ENCODE measurements at regions not wholly inside any gene's neighbourhood (a gene's known extent, or its start where the extent isn't known, plus 50 kb on each side); places are given as distances from the start of the nearest gene placed in this dataset.

- Mint-ChIP-seq H3K9me3 (ENCODE audit: insufficient read depth) (no peaks in the 10 kb centered on the region), H3K27ac (no peak overlapping the region), H3K4me3 (no peak overlapping the region), H3K4me1 (no peaks in the 10 kb centered on the region), H3K27me3 (no peaks in the 10 kb centered on the region)
- intact Hi-C loops (cut with micrococcal nuclease): no loop called here
- Histone ChIP-seq H4K20me1 (ENCODE audit: control insufficient read depth, insufficient read depth, low read length, poor library complexity, severe bottlenecking) (no peaks in the 10 kb centered on the region), H3K9me3 (ENCODE audit: control extremely low read depth in 1 of 3, control insufficient read depth in 2 of 3, insufficient read depth in 1 of 3, low read length in 2 of 3) (no peaks in the 10 kb centered on the region), H2AFZ (ENCODE audit: insufficient read depth, low read depth, low read length, poor library complexity, severe bottlenecking) (no peak overlapping the region), H3K27me3 (replicated peaks in 1 of 4; ENCODE audit: control extremely low read depth in 1 of 4, control insufficient read depth in 3 of 4, insufficient read depth in 4 of 4, low read length in 3 of 4) (no peaks in the 10 kb centered on the region), H3K4me2 (replicated peaks; ENCODE audit: low read depth, low read length, poor library complexity, severe bottlenecking) (no peak overlapping the region), H3K36me3 (replicated peaks in 1 of 2; ENCODE audit: control extremely low read depth in 1 of 2, control insufficient read depth in 1 of 2, extremely low read depth in 1 of 2, insufficient read depth in 2 of 2, low read length in 1 of 2) (no peaks in the 10 kb centered on the region), H3K27ac (ENCODE audit: low read length in 2 of 2) (no peak overlapping the region), H3K9ac (ENCODE audit: low read length) (no peak overlapping the region), H3K79me2 (ENCODE audit: control insufficient read depth, insufficient read depth, low read length) (no peaks in the 10 kb centered on the region), H3K4me3 (ENCODE audit: control extremely low read depth in 1 of 5, extremely low read depth in 1 of 5, insufficient read depth in 1 of 5, low read depth in 2 of 5, low read length in 4 of 5) (no peak overlapping the region), H3K4me1 (ENCODE audit: control insufficient read depth in 2 of 2, insufficient read depth in 2 of 2, low read length in 2 of 2) (no peaks in the 10 kb centered on the region)
- 94% methylated on average over 3 of the region's 7 CpGs for WGBS (ENCODE audit: insufficient coverage)
- DNase-seq (no peak), ATAC-seq (ENCODE audit: low read depth) (no peak)
- ChIA-PET POLR2A (no interaction called here), CTCF (no interaction called here)
- no peak for TF ChIP-seq EZH2 (IDR thresholded peaks at IDR 0.05; ENCODE audit: borderline replicate concordance, insufficient read depth, low read depth, low read length, poor library complexity, severe bottlenecking)
- TF ChIP-seq CTCF (IDR thresholded peaks at IDR 0.05): no peak
Measured at GRCh38 chr2:142718576-142719155, 158.8 kb upstream of the KYNU start.

GRCh38 chr2:142716463-142717242, 160.8 kb upstream of the KYNU start:
- Mint-ChIP-seq H3K27me3 (peaks cover 5% of the 10 kb centered on the region), H3K27ac (no peak overlapping the region), H3K9me3 (ENCODE audit: insufficient read depth) (no peaks in the 10 kb centered on the region), H3K4me1 (no peaks in the 10 kb centered on the region), H3K4me3 (no peak overlapping the region)
- TF ChIP-seq EZH2 (IDR thresholded peaks at IDR 0.05; ENCODE audit: borderline replicate concordance, insufficient read depth, low read depth, low read length, poor library complexity, severe bottlenecking): no peak
- no peak for TF ChIP-seq CTCF (IDR thresholded peaks at IDR 0.05)
- Histone ChIP-seq H3K79me2 (ENCODE audit: control insufficient read depth, insufficient read depth, low read length) (no peaks in the 10 kb centered on the region), H3K27ac (ENCODE audit: low read length in 2 of 2) (no peak overlapping the region), H3K27me3 (replicated peaks in 1 of 4; ENCODE audit: control extremely low read depth in 1 of 4, control insufficient read depth in 3 of 4, insufficient read depth in 4 of 4, low read length in 3 of 4) (no peaks in the 10 kb centered on the region), H4K20me1 (ENCODE audit: control insufficient read depth, insufficient read depth, low read length, poor library complexity, severe bottlenecking) (no peaks in the 10 kb centered on the region), H3K9me3 (ENCODE audit: control extremely low read depth in 1 of 3, control insufficient read depth in 2 of 3, insufficient read depth in 1 of 3, low read length in 2 of 3) (no peaks in the 10 kb centered on the region), H3K4me3 (ENCODE audit: control extremely low read depth in 1 of 5, extremely low read depth in 1 of 5, insufficient read depth in 1 of 5, low read depth in 2 of 5, low read length in 4 of 5) (no peak overlapping the region), H2AFZ (ENCODE audit: insufficient read depth, low read depth, low read length, poor library complexity, severe bottlenecking) (no peak overlapping the region), H3K36me3 (replicated peaks in 1 of 2; ENCODE audit: control extremely low read depth in 1 of 2, control insufficient read depth in 1 of 2, extremely low read depth in 1 of 2, insufficient read depth in 2 of 2, low read length in 1 of 2) (no peaks in the 10 kb centered on the region), H3K9ac (ENCODE audit: low read length) (no peak overlapping the region), H3K4me2 (replicated peaks; ENCODE audit: low read depth, low read length, poor library complexity, severe bottlenecking) (no peak overlapping the region), H3K4me1 (ENCODE audit: control insufficient read depth in 2 of 2, insufficient read depth in 2 of 2, low read length in 2 of 2) (no peaks in the 10 kb centered on the region)
- no peak for ATAC-seq (ENCODE audit: low read depth)
- CTCF ChIA-PET: interaction anchor here (0.7 kb wide), 1 partner anchor 124 kb away, joined by 3 read pairs; no protein-coding TSS in a partner anchor
- POLR2A ChIA-PET: no interaction called here
- WGBS (ENCODE audit: insufficient coverage): 93% methylated on average over 4 of the region's 6 CpGs
- DNase-seq: no peak
- intact Hi-C loops (cut with micrococcal nuclease): no loop called here

Measured in B cell (primary cell).